B cell (primary cell): ENCODE measurements at regions not wholly inside any gene's neighbourhood (a gene's known extent, or its start where the extent isn't known, plus 50 kb on each side); places are given as distances from the start of the nearest gene placed in this dataset.

ENCODE experiments used
- ATAC-seq: fragments of 200-7000 bp; cut with Tn5 transposase; one replicate; pipeline ENCODE4 v1.10.0; 2021; ENCODE audit warnings: low read depth, mild to moderate bottlenecking, moderate number of reproducible peaks, moderate library complexity
- CTCF ChIA-PET: fragments of 350-600 bp; sonication (Branson Sonifier 250); formaldehyde crosslinking; loops from one replicate; lab custom pipeline; 2021; ENCODE audit warnings: antibody characterized with exemption, inconsistent platforms; lab: Charles Lee
- POLR2A ChIA-PET: fragments of 350-600 bp; sonication (Branson Sonifier 250); formaldehyde crosslinking; loops from one replicate; lab custom pipeline; 2021; ENCODE audit warnings: antibody characterized with exemption; lab: Charles Lee
- DNase-seq: peaks from one replicate; pipeline ENCODE4 v3.0.0; 2013
- H2AFZ ChIP-seq: 2 replicates; pipeline ENCODE4 v1.6.1; 2012; ENCODE audit warnings: mild to moderate bottlenecking, low read depth, low read length; ENCODE audit not compliant: insufficient read depth, poor library complexity, severe bottlenecking
- H3K27ac ChIP-seq, 2 donors: 1 replicate in 1 of 2; 2 replicates in 1 of 2; pipeline ENCODE4 v1.5.1; 2012 to 2013; ENCODE audit warnings: low read length in 2 of 2, mild to moderate bottlenecking in 2 of 2, moderate library complexity in 1 of 2
- H3K27me3 ChIP-seq, 4 experiments: fragments of 200-600 bp in 1 of 4; sonication (generic) in 1 of 4; replicated peaks in 1 of 4; 1 replicate in 2 of 4; 2 replicates in 2 of 4; pipeline versions ENCODE4 v1.6.1 to v1.7.0; 2013 to 2016; ENCODE audit warnings: low read length in 3 of 4, mild to moderate bottlenecking in 2 of 4, mixed read lengths in 1 of 4, moderate library complexity in 1 of 4; ENCODE audit not compliant: insufficient read depth in 4 of 4, control insufficient read depth in 3 of 4; ENCODE audit errors: control extremely low read depth in 1 of 4
- H3K36me3 ChIP-seq, 2 experiments: replicated peaks in 1 of 2; 1 replicate in 1 of 2; 2 replicates in 1 of 2; pipeline versions ENCODE4 v1.6.1 to v1.7.1; 2013; ENCODE audit warnings: low read length in 1 of 2; ENCODE audit not compliant: insufficient read depth in 2 of 2, control insufficient read depth in 1 of 2; ENCODE audit errors: control extremely low read depth in 1 of 2, extremely low read depth in 1 of 2
- H3K4me1 ChIP-seq, 2 donors: fragments of 200-600 bp in 1 of 2; sonication (generic) in 1 of 2; 1 replicate in 1 of 2; 2 replicates in 1 of 2; pipeline versions ENCODE4 v1.5.1 to v1.6.1; 2013 to 2017; ENCODE audit warnings: low read length in 2 of 2; ENCODE audit not compliant: control insufficient read depth in 2 of 2, insufficient read depth in 2 of 2
- H3K4me2 ChIP-seq: replicated peaks from 2 replicates; pipeline ENCODE3; 2012; ENCODE audit warnings: mild to moderate bottlenecking, low read depth, low read length; ENCODE audit not compliant: poor library complexity, severe bottlenecking
- H3K4me3 ChIP-seq, 5 experiments: fragments of 200-600 bp in 1 of 5; sonication (generic) in 1 of 5; 1 replicate in 3 of 5; 2 replicates in 2 of 5; pipeline versions ENCODE4 v1.5.1 to v1.7.0; 2011 to 2016; ENCODE audit warnings: low read length in 4 of 5, mild to moderate bottlenecking in 4 of 5, low read depth in 2 of 5, control low read depth in 1 of 5, moderate library complexity in 1 of 5; ENCODE audit not compliant: insufficient read depth in 1 of 5; ENCODE audit errors: control extremely low read depth in 1 of 5, extremely low read depth in 1 of 5
- H3K79me2 ChIP-seq: fragments of 200-600 bp; sonication (generic); one replicate; pipeline ENCODE4 v1.6.0; 2016; ENCODE audit warnings: low read length; ENCODE audit not compliant: control insufficient read depth, insufficient read depth
- H3K9ac ChIP-seq: fragments of 200-600 bp; sonication (generic); 2 replicates; pipeline ENCODE4 v1.6.1; 2017; ENCODE audit warnings: mild to moderate bottlenecking, low read length, moderate library complexity
- H3K9me3 ChIP-seq, 3 donors: one replicate each; pipeline versions ENCODE4 v1.6.1 to v1.7.1; 2013; ENCODE audit warnings: low read length in 2 of 3; ENCODE audit not compliant: control insufficient read depth in 2 of 3, insufficient read depth in 1 of 3; ENCODE audit errors: control extremely low read depth in 1 of 3
- H4K20me1 ChIP-seq: 2 replicates; pipeline ENCODE4 v1.6.0; 2012; ENCODE audit warnings: mild to moderate bottlenecking, low read length; ENCODE audit not compliant: insufficient read depth, control insufficient read depth, poor library complexity, severe bottlenecking
- H3K27ac Mint-ChIP-seq: one replicate; pipeline ENCODE4 v1.8.0; 2021; ENCODE audit warnings: mixed read lengths
- H3K27me3 Mint-ChIP-seq: one replicate; pipeline ENCODE4 v1.8.0; 2021; ENCODE audit warnings: mixed read lengths
- H3K4me1 Mint-ChIP-seq: one replicate; pipeline ENCODE4 v1.8.0; 2021; ENCODE audit warnings: mixed read lengths
- H3K4me3 Mint-ChIP-seq: one replicate; pipeline ENCODE4 v1.8.0; 2021; ENCODE audit warnings: mixed read lengths
- H3K9me3 Mint-ChIP-seq: one replicate; pipeline ENCODE4 v1.8.0; 2022; ENCODE audit warnings: mixed read lengths; ENCODE audit not compliant: insufficient read depth
- CTCF ChIP-seq: fragments of 200-600 bp; IDR thresholded peaks from one replicate; pipeline ENCODE4 v1.8.0; 2022; ENCODE audit warnings: antibody characterized with exemption, mild to moderate bottlenecking
- EZH2 ChIP-seq: IDR thresholded peaks from 2 replicates; pipeline ENCODE4 v1.6.1; 2012; ENCODE audit warnings: borderline replicate concordance, low read depth, mild to moderate bottlenecking, moderate library complexity, low read length; ENCODE audit not compliant: insufficient read depth, poor library complexity, severe bottlenecking
- WGBS: methylation state at CpG from one replicate; pipeline ENCODE4 v1.1.5; 2013; ENCODE audit warnings: missing lambda C conversion rate; ENCODE audit not compliant: insufficient coverage; 5-methylcytosine and 5-hydroxymethylcytosine counted together
- intact Hi-C: fragments of 100-400 bp; cut with micrococcal nuclease; formaldehyde crosslinking; loops from one replicate; pipeline ENCODE4 v1.10.0; 2022

GRCh38 chr9:17060450-17060849, 74.4 kb upstream of the CNTLN start:
- no peak for DNase-seq
- Histone ChIP-seq H3K4me2 (no peak overlapping the region), H3K79me2 (no peaks in the 10 kb centered on the region), H4K20me1 (no peaks in the 10 kb centered on the region), H3K4me1 (no peaks in the 10 kb centered on the region), H3K36me3 (no peaks in the 10 kb centered on the region), H3K27ac (no peak overlapping the region), H3K27me3 (no peaks in the 10 kb centered on the region), H2AFZ (no peak overlapping the region), H3K9me3 (no peaks in the 10 kb centered on the region), H3K4me3 (no peak overlapping the region), H3K9ac (no peak overlapping the region)
- ChIA-PET CTCF (no interaction called here), POLR2A (no interaction called here)
- Mint-ChIP-seq H3K9me3 (no peaks in the 10 kb centered on the region), H3K27me3 (no peaks in the 10 kb centered on the region), H3K27ac (no peak overlapping the region), H3K4me3 (no peak overlapping the region), H3K4me1 (no peaks in the 10 kb centered on the region)
- no peak for TF ChIP-seq EZH2
- no peak for TF ChIP-seq CTCF
- intact Hi-C loops = loop anchor here (5.0 kb wide), 1 partner anchor 402 kb away; no protein-coding TSS in a partner anchor
- no peak for ATAC-seq

- no peaks in the 10 kb centered on the region for H3K27me3 ChIP-seq
- H4K20me1 ChIP-seq = no peaks in the 10 kb centered on the region
- H3K4me1 ChIP-seq = no peaks in the 10 kb centered on the region
- H3K4me2 ChIP-seq = no peak overlapping the region
- H3K27me3 Mint-ChIP-seq = no peaks in the 10 kb centered on the region
- intact Hi-C loops = no loop called here
- DNase-seq = no peak
- no peaks in the 10 kb centered on the region for H3K36me3 ChIP-seq
- no peaks in the 10 kb centered on the region for H3K9me3 Mint-ChIP-seq
- TF ChIP-seq EZH2 = no peak
- no peak for TF ChIP-seq CTCF
- H3K79me2 ChIP-seq = no peaks in the 10 kb centered on the region
- POLR2A ChIA-PET = no interaction called here
- H2AFZ ChIP-seq = no peak overlapping the region
- ATAC-seq = no peak
- H3K4me3 ChIP-seq = no peak overlapping the region
- no peaks in the 10 kb centered on the region for H3K4me1 Mint-ChIP-seq
- H3K27ac ChIP-seq = no peak overlapping the region
- no peak overlapping the region for H3K4me3 Mint-ChIP-seq
- WGBS = no CpG with 5 or more reads among the region's 1 CpG
- H3K9me3 ChIP-seq = no peaks in the 10 kb centered on the region
- no peak overlapping the region for H3K9ac ChIP-seq
- CTCF ChIA-PET = no interaction called here
- no peak overlapping the region for H3K27ac Mint-ChIP-seq
Observed at GRCh38 chr9:17059465-17059864, 75.4 kb upstream of the CNTLN start.
